SK-N-SH (cell line): ENCODE measurements at regions not wholly inside any gene's neighbourhood (a gene's known extent, or its start where the extent isn't known, plus 50 kb on each side); places are given as distances from the start of the nearest gene placed in this dataset.

Experiments
- CTCF ChIA-PET: fragments of 300-600, 350-600 bp; formaldehyde crosslinking; extraction: SDS; loops from one replicate; lab custom pipeline; 2021; lab: Yijun Ruan, JAX
- POLR2A ChIA-PET: fragments of 350-600 bp; sonication (Branson Sonifier 250); formaldehyde crosslinking; extraction: SDS; loops from one replicate; lab custom pipeline; 2020; ENCODE audit warnings: antibody characterized with exemption, inconsistent platforms; lab: Yijun Ruan, JAX
- DNase-seq: peaks from one replicate; pipeline ENCODE4 v3.0.0; 2012
- H2AFZ ChIP-seq: fragments of 200-600 bp; sonication (generic); 2 replicates; pipeline ENCODE4 v1.8.1; 2016; ENCODE audit warnings: antibody characterized with exemption, mild to moderate bottlenecking, low read depth
- H3F3A ChIP-seq: fragments of 200-600 bp; sonication (generic); replicated peaks from 2 replicates; pipeline ENCODE3; 2016; ENCODE audit warnings: antibody characterized with exemption, mild to moderate bottlenecking; ENCODE audit not compliant: insufficient read depth
- H3K27ac ChIP-seq, 2 experiments: fragments of 200-500 bp in 1 of 2; fragments of 200-600 bp in 1 of 2; sonication (Bioruptor generic) in 1 of 2; sonication (generic), shearing (Covaris generic) in 1 of 2; 2 replicates each; pipeline versions ENCODE4 v1.5.1 to v1.6.1; 2014 to 2016; ENCODE audit warnings: low read depth in 2 of 2, inconsistent platforms in 1 of 2, low read length in 1 of 2, mild to moderate bottlenecking in 1 of 2, mixed read lengths in 1 of 2
- H3K27me3 ChIP-seq: fragments of 200-600 bp; sonication (generic), shearing (Covaris generic); 2 replicates; pipeline ENCODE4 v1.6.1; 2016; ENCODE audit warnings: mixed run types; ENCODE audit not compliant: insufficient read depth
- H3K36me3 ChIP-seq, 2 experiments: fragments of 200-500 bp in 1 of 2; fragments of 200-600 bp in 1 of 2; sonication (Bioruptor generic) in 1 of 2; sonication (generic) in 1 of 2; replicated peaks in 1 of 2; 2 replicates each; pipeline versions ENCODE3 to v1.5.1; 2014 to 2016; ENCODE audit warnings: low read length in 1 of 2, mild to moderate bottlenecking in 1 of 2; ENCODE audit not compliant: insufficient read depth in 2 of 2, control insufficient read depth in 1 of 2
- H3K4me1 ChIP-seq, 2 experiments: fragments of 200-500 bp in 1 of 2; fragments of 200-600 bp in 1 of 2; sonication (Bioruptor generic) in 1 of 2; sonication (generic), shearing (Covaris generic) in 1 of 2; 2 replicates each; pipeline versions ENCODE4 v1.5.1 to v1.6.1; 2014 to 2016; ENCODE audit warnings: low read depth in 1 of 2, low read length in 1 of 2, mixed run types in 1 of 2; ENCODE audit not compliant: insufficient read depth in 2 of 2, control insufficient read depth in 1 of 2
- H3K4me2 ChIP-seq: fragments of 200-600 bp; sonication (generic), shearing (Covaris generic); 2 replicates; pipeline ENCODE4 v1.6.1; 2017; ENCODE audit warnings: mixed run types
- H3K4me3 ChIP-seq, 2 experiments: fragments of 200-500 bp in 1 of 2; fragments of 200-600 bp in 1 of 2; sonication (Bioruptor generic) in 1 of 2; sonication (generic), shearing (Covaris generic) in 1 of 2; 2 replicates each; pipeline versions ENCODE4 v1.5.1 to v1.8.1; 2014 to 2016; ENCODE audit warnings: low read depth in 2 of 2, inconsistent platforms in 1 of 2, low read length in 1 of 2, mild to moderate bottlenecking in 1 of 2, mixed read lengths in 1 of 2, moderate library complexity in 1 of 2
- H3K79me2 ChIP-seq: fragments of 200-600 bp; sonication (generic); 2 replicates; pipeline ENCODE4 v1.8.1; 2017; ENCODE audit warnings: mild to moderate bottlenecking; ENCODE audit not compliant: insufficient read depth
- H3K9ac ChIP-seq: fragments of 200-600 bp; sonication (generic); 2 replicates; pipeline ENCODE4 v1.6.1; 2017; ENCODE audit warnings: mixed run types
- H3K9me2 ChIP-seq: fragments of 200-600 bp; sonication (generic); 2 replicates; pipeline ENCODE4 v1.6.1; 2017; ENCODE audit warnings: mixed run types
- H3K9me3 ChIP-seq: fragments of 200-600 bp; sonication (generic); 2 replicates; pipeline ENCODE4 v1.6.1; 2017; ENCODE audit warnings: mixed run types, mild to moderate bottlenecking, moderate library complexity
- H4K20me1 ChIP-seq: fragments of 200-600 bp; sonication (generic); 2 replicates; pipeline ENCODE4 v1.6.1; 2017; ENCODE audit warnings: mild to moderate bottlenecking, mixed run types; ENCODE audit not compliant: insufficient read depth
- CHD2 ChIP-seq: fragments of 150-350 bp; IDR thresholded peaks from 2 replicates; pipeline ENCODE4 v1.6.1; 2018; ENCODE audit warnings: low read length; ENCODE audit not compliant: partially characterized antibody
- FOSL2 ChIP-seq: IDR thresholded peaks from 2 replicates; pipeline ENCODE4 v1.4.0; 2012; ENCODE audit warnings: low read depth, mild to moderate bottlenecking, moderate library complexity, borderline replicate concordance
- FOXJ3 ChIP-seq: sonication (generic); formaldehyde crosslinking; IDR thresholded peaks from 2 replicates; pipeline ENCODE4 v1.5.1; 2020; ENCODE audit warnings: mild to moderate bottlenecking, missing genetic modification reagents
- GATA2 ChIP-seq: sonication (generic); formaldehyde crosslinking; IDR thresholded peaks from 2 replicates; pipeline ENCODE4 v1.5.0; 2020; ENCODE audit warnings: mild to moderate bottlenecking, missing genetic modification reagents
- POLR2AphosphoS5 ChIP-seq: IDR thresholded peaks from 2 replicates; pipeline ENCODE4 v1.6.1; 2012; ENCODE audit warnings: low read depth, low read length
- RAD21 ChIP-seq: IDR thresholded peaks from 2 replicates; pipeline ENCODE4 v1.6.1; 2012; ENCODE audit warnings: mild to moderate bottlenecking, low read length
- REST ChIP-seq: IDR thresholded peaks from 2 replicates; pipeline ENCODE4 v1.6.1; 2012; ENCODE audit warnings: mild to moderate bottlenecking, low read depth, low read length, moderate library complexity
- SIN3A ChIP-seq: IDR thresholded peaks from 2 replicates; pipeline ENCODE4 v1.6.1; 2012; ENCODE audit warnings: low read depth, mild to moderate bottlenecking, low read length, moderate library complexity, borderline replicate concordance
- SMC3 ChIP-seq: IDR thresholded peaks from 2 replicates; pipeline ENCODE4 v1.6.1; 2012; ENCODE audit warnings: low read depth, low read length, improper control_type of control experiment
- TEAD4 ChIP-seq: IDR thresholded peaks from 2 replicates; pipeline ENCODE4 v1.4.0; 2012; ENCODE audit warnings: mild to moderate bottlenecking, borderline replicate concordance; ENCODE audit not compliant: insufficient read depth
- YY1 ChIP-seq: IDR thresholded peaks from 2 replicates; pipeline ENCODE4 v1.4.0; 2012; ENCODE audit warnings: low read depth, mild to moderate bottlenecking
- WGBS: methylation state at CpG from one replicate; pipeline ENCODE4 v1.1.6; 2017; ENCODE audit warnings: low lambda C conversion rate; 5-methylcytosine and 5-hydroxymethylcytosine counted together
- TF ChIP-seq, protein P1 (sequence below): IDR thresholded peaks from 2 replicates; pipeline ENCODE4; 2012

DNA sequence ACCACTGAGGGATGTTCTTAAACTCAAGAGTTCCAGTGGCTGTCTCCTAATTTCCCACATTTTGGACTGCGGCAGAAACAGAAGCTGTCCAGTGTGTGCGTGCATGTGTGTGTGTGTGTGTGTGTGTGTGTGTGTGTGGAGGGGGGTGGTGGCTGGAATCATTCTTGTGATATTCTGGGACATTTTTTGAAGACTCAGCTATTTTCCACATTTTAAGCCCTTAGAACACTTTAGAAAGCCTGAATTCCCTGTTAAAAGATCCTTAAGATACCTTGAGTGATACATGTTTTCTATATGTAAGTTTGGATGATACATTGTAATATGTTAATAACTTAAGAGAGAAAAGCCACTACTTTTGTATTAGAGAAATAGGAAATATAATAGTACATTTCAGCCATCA is 636.4 kb downstream of the PLPP3 start:
- no peak overlapping the region for H3K4me3 ChIP-seq
- no peaks in the 10 kb centered on the region for H4K20me1 ChIP-seq
- no peaks in the 10 kb centered on the region for H3K9me2 ChIP-seq
- H2AFZ ChIP-seq: no peak overlapping the region
- H3K79me2 ChIP-seq: no peaks in the 10 kb centered on the region
- no peaks in the 10 kb centered on the region for H3K9me3 ChIP-seq
- 96% methylated on average over 2 of the region's 2 CpGs for WGBS
- ChIA-PET POLR2A (no interaction called here), CTCF (no interaction called here)
- H3K27me3 ChIP-seq: no peaks in the 10 kb centered on the region
- no peak for DNase-seq
- no peak overlapping the region for H3K9ac ChIP-seq
- H3K4me1 ChIP-seq: peaks cover 0 to 14% of the 10 kb centered on the region in 2 experiments; a peak in 1 of 4 replicates
- TF ChIP-seq RAD21 (no peak), SMC3 (no peak), FOXJ3 (no peak), FOSL2 (no peak), GATA2 (CRISPR knock-in tag) (no peak), CHD2 (no peak)
- TF ChIP-seq, protein P1, sequence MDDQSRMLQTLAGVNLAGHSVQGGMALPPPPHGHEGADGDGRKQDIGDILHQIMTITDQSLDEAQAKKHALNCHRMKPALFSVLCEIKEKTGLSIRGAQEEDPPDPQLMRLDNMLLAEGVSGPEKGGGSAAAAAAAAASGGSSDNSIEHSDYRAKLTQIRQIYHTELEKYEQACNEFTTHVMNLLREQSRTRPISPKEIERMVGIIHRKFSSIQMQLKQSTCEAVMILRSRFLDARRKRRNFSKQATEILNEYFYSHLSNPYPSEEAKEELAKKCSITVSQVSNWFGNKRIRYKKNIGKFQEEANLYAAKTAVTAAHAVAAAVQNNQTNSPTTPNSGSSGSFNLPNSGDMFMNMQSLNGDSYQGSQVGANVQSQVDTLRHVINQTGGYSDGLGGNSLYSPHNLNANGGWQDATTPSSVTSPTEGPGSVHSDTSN: no peak
- H3F3A ChIP-seq: no peaks in the 10 kb centered on the region
- H3K27ac ChIP-seq: no peak overlapping the region
- no peaks in the 10 kb centered on the region for H3K36me3 ChIP-seq
- H3K4me2 ChIP-seq: no peak overlapping the region

DNA sequence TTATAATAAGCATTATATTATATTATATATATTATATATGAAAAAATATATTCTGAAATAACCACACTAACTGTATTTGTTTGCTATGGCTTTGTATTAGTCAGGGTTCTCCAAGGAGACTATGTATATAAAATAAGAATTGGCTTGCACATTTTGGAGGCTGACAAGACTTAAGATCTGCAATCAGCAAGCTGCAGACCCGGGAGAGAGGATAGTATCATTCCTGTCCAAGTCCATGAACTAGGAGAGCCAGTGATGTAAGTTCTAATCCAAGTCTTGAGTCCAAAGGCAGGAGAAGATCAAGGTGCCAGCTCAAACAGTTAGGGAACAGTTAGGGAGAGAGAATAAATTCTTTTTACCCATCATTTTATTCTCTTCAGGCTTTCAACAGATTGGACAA is 639.5 kb downstream of the PLPP3 start:
- Histone ChIP-seq H2AFZ (no peak overlapping the region), H3K27me3 (no peaks in the 10 kb centered on the region), H3K27ac (no peak overlapping the region), H4K20me1 (no peaks in the 10 kb centered on the region), H3K79me2 (no peaks in the 10 kb centered on the region), H3K36me3 (no peaks in the 10 kb centered on the region), H3K4me2 (no peak overlapping the region), H3F3A (no peaks in the 10 kb centered on the region), H3K4me3 (no peak overlapping the region), H3K4me1 (peaks cover 0 to 18% of the 10 kb centered on the region in 2 experiments; a peak in 1 of 4 replicates), H3K9ac (no peak overlapping the region), H3K9me3 (no peaks in the 10 kb centered on the region), H3K9me2 (no peaks in the 10 kb centered on the region)
- 50% methylated on average over 1 of the region's 1 CpG for WGBS
- CTCF ChIA-PET: interaction anchor here (1.4 kb wide), 1 partner anchor 18 kb away, joined by 5 read pairs; no protein-coding TSS in a partner anchor
- POLR2A ChIA-PET: no interaction called here
- TF ChIP-seq FOXJ3 (no peak), POLR2AphosphoS5 (no peak), REST (no peak), SIN3A (no peak), TEAD4 (no peak), FOSL2 (no peak), YY1 (no peak)
- no peak for DNase-seq
